BLaER1 treated with 17β-estradiol and CSF1 and Interleukin-3, amounts not matched to agents 10 nM and 100 nM (cell line): ENCODE measurements at regions not wholly inside any gene's neighbourhood (a gene's known extent, or its start where the extent isn't known, plus 50 kb on each side); places are given as distances from the start of the nearest gene placed in this dataset.

Source experiments
- H3K27ac ChIP-seq, 11 experiments: shearing (Covaris generic); formaldehyde crosslinking; 2 replicates each; pipeline ENCODE4 v1.8.1; 2022
- H3K27me3 ChIP-seq, 11 experiments: shearing (Covaris generic); formaldehyde crosslinking; 2 replicates each; pipeline ENCODE4 v1.8.1; 2022
- H3K36me3 ChIP-seq, 11 experiments: shearing (Covaris generic); formaldehyde crosslinking; 2 replicates each; pipeline ENCODE4 v1.8.1; 2022
- H3K4me1 ChIP-seq, 10 experiments: shearing (Covaris generic); formaldehyde crosslinking; 2 replicates each; pipeline ENCODE4 v1.8.1; 2022
- H3K4me2 ChIP-seq, 11 experiments: shearing (Covaris generic); formaldehyde crosslinking; 2 replicates each; pipeline ENCODE4 v1.8.1; 2022
- H3K4me3 ChIP-seq, 10 experiments: shearing (Covaris generic); formaldehyde crosslinking; 2 replicates each; pipeline ENCODE4 v1.8.1; 2022
- H3K9ac ChIP-seq, 11 experiments: shearing (Covaris generic); formaldehyde crosslinking; 2 replicates each; pipeline ENCODE4 v1.8.1; 2022
- H3K9me3 ChIP-seq, 11 experiments: shearing (Covaris generic); formaldehyde crosslinking; replicated peaks in 1 of 11; 2 replicates each; pipeline ENCODE4 v1.8.1; 2022
- H4K20me1 ChIP-seq, 11 experiments: shearing (Covaris generic); formaldehyde crosslinking; 2 replicates each; pipeline ENCODE4 v1.8.1; 2022
- Cebpa-rat ChIP-seq, 11 experiments: shearing (Covaris generic); IDR thresholded peaks; 2 replicates each; pipeline ENCODE4 v1.8.1; 2022

GRCh38 chr18:7390731-7391492 lies 160.0 kb downstream of the LRRC30 start:
- Histone ChIP-seq H3K36me3 (no peaks in the 10 kb centered on the region), H3K27ac (no peak overlapping the region), H3K9ac (no peak overlapping the region), H3K4me1 (no peaks in the 10 kb centered on the region), H3K27me3 (no peaks in the 10 kb centered on the region), H3K9me3 (no peaks in the 10 kb centered on the region), H3K4me2 (no peak overlapping the region), H3K4me3 (no peak overlapping the region), H4K20me1 (no peaks in the 10 kb centered on the region)
- TF ChIP-seq Cebpa-rat (IDR thresholded peaks at IDR 0.05), result no peak

GRCh38 chr18:7393080-7393479 lies 162.2 kb downstream of the LRRC30 start:
- Histone ChIP-seq H3K4me1 (no peaks in the 10 kb centered on the region), H3K9me3 (no peaks in the 10 kb centered on the region), H3K27me3 (no peaks in the 10 kb centered on the region), H3K4me3 (no peak overlapping the region), H3K4me2 (no peak overlapping the region), H4K20me1 (no peaks in the 10 kb centered on the region), H3K9ac (no peak overlapping the region), H3K36me3 (no peaks in the 10 kb centered on the region), H3K27ac (no peak overlapping the region)
- no peak for TF ChIP-seq Cebpa-rat (IDR thresholded peaks at IDR 0.05)

- no peak overlapping the region for H3K4me3 ChIP-seq
- H3K4me2 ChIP-seq, result no peak overlapping the region
- no peaks in the 10 kb centered on the region for H3K36me3 ChIP-seq
- no peaks in the 10 kb centered on the region for H3K4me1 ChIP-seq
- no peak for TF ChIP-seq Cebpa-rat (IDR thresholded peaks at IDR 0.05)
- H4K20me1 ChIP-seq, result no peaks in the 10 kb centered on the region
- no peak overlapping the region for H3K9ac ChIP-seq
- H3K27ac ChIP-seq, result no peak overlapping the region
- H3K9me3 ChIP-seq, result no peaks in the 10 kb centered on the region
- no peaks in the 10 kb centered on the region for H3K27me3 ChIP-seq
Observed at GRCh38 chr18:7394050-7394659, 163.3 kb downstream of the LRRC30 start.

- Histone ChIP-seq H4K20me1 (no peaks in the 10 kb centered on the region), H3K9me3 (no peaks in the 10 kb centered on the region), H3K4me3 (no peak overlapping the region), H3K36me3 (no peaks in the 10 kb centered on the region), H3K9ac (no peak overlapping the region), H3K27ac (no peak overlapping the region), H3K27me3 (no peaks in the 10 kb centered on the region), H3K4me1 (no peaks in the 10 kb centered on the region), H3K4me2 (no peak overlapping the region)
- no peak for TF ChIP-seq Cebpa-rat (IDR thresholded peaks at IDR 0.05)
Observed at GRCh38 chr18:7395566-7395965, 164.7 kb downstream of the LRRC30 start.

- peaks cover 0 to 17% (median 14%) of the 10 kb centered on the region in 10 experiments; a peak in 15 of 20 replicates for H3K4me1 ChIP-seq
- H3K27me3 ChIP-seq, result no peaks in the 10 kb centered on the region
- no peak overlapping the region for H3K4me3 ChIP-seq
- no peak for TF ChIP-seq Cebpa-rat (IDR thresholded peaks at IDR 0.05)
- no peaks in the 10 kb centered on the region for H3K36me3 ChIP-seq
- no peak overlapping the region for H3K27ac ChIP-seq
- H3K4me2 ChIP-seq, result no peak overlapping the region
- no peaks in the 10 kb centered on the region for H3K9me3 ChIP-seq
- no peaks in the 10 kb centered on the region for H4K20me1 ChIP-seq
- no peak overlapping the region for H3K9ac ChIP-seq
Observed at GRCh38 chr18:7413906-7414305, 153.2 kb upstream of the PTPRM start.

GRCh38 chr18:7414459-7414858 lies 152.7 kb upstream of the PTPRM start:
- H3K27ac ChIP-seq, result no peak overlapping the region
- H3K27me3 ChIP-seq, result no peaks in the 10 kb centered on the region
- H4K20me1 ChIP-seq, result no peaks in the 10 kb centered on the region
- TF ChIP-seq Cebpa-rat (IDR thresholded peaks at IDR 0.05), result no peak
- H3K4me3 ChIP-seq, result no peak overlapping the region
- H3K36me3 ChIP-seq, result no peaks in the 10 kb centered on the region
- no peaks in the 10 kb centered on the region for H3K9me3 ChIP-seq
- no peak overlapping the region for H3K9ac ChIP-seq
- peak overlapping the region in 6 of 11 experiments; percentile 62 to 73 (median 66); a peak in 7 of 22 replicates for H3K4me2 ChIP-seq
- peaks cover 0 to 17% (median 14%) of the 10 kb centered on the region in 10 experiments; a peak in 15 of 20 replicates for H3K4me1 ChIP-seq

DNA sequence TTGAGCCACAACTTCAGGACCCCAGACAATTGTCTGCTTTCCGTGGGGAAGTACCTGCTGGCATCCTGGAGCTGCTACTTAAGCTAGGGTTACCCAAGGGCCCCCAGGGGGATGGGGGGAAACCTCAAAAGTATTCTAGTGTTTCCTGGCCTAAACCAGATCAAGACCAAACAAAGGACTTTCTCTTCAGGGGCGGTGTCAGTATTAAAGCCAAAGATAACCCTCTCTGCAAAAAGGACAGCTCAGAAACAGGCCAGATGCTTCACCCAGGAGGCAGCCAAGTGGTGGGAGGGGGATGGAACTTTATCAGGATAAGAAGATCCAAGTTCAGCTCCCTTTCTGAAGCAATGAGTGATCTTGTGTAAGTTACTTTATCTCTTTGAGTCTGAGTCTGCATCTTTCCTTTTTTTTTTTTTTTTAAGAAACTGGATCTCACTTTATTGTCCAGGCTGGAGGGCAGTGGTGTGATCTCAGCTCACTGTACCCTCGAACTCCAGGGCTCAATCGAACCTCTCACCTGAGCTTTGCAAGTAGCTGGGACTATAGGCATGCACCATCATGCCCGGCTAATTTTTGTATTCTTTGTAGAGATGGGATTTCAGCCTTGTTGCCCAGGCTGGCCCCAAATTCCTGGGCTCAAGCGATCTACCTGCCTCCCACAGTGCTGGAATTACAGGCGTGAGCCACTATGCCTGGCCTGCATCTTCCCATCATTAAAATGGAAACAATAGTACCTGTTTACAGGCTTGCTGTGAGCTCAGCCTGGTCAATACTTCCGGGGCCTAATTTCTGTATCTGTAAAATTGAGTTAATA lies 151.8 kb upstream of the PTPRM start:
- Histone ChIP-seq H3K4me1 (peaks cover 0 to 17% (median 14%) of the 10 kb centered on the region in 10 experiments; a peak in 15 of 20 replicates), H3K36me3 (no peaks in the 10 kb centered on the region), H3K4me2 (peak overlapping the region in 9 of 11 experiments; percentile 44 to 73 (median 64); a peak in 18 of 22 replicates), H3K4me3 (no peak overlapping the region), H4K20me1 (no peaks in the 10 kb centered on the region), H3K27ac (no peak overlapping the region), H3K9me3 (no peaks in the 10 kb centered on the region), H3K27me3 (no peaks in the 10 kb centered on the region), H3K9ac (no peak overlapping the region)
- TF ChIP-seq Cebpa-rat (IDR thresholded peaks at IDR 0.05), result no peak

- H3K4me1 ChIP-seq, result peaks cover 0 to 17% (median 14%) of the 10 kb centered on the region in 10 experiments; a peak in 15 of 20 replicates
- no peaks in the 10 kb centered on the region for H4K20me1 ChIP-seq
- no peak overlapping the region for H3K9ac ChIP-seq
- no peaks in the 10 kb centered on the region for H3K27me3 ChIP-seq
- no peak overlapping the region for H3K4me3 ChIP-seq
- H3K9me3 ChIP-seq, result no peaks in the 10 kb centered on the region
- H3K36me3 ChIP-seq, result no peaks in the 10 kb centered on the region
- H3K4me2 ChIP-seq, result no peak overlapping the region
- TF ChIP-seq Cebpa-rat (IDR thresholded peaks at IDR 0.05), result no peak
- no peak overlapping the region for H3K27ac ChIP-seq
Observed at GRCh38 chr18:7417727-7418126, 149.4 kb upstream of the PTPRM start.

GRCh38 chr18:7429831-7430230 lies 137.3 kb upstream of the PTPRM start:
- Histone ChIP-seq H3K9me3 (peaks cover 0 to 5% (median 0%) of the 10 kb centered on the region in 11 experiments; a peak in 4 of 22 replicates), H3K9ac (no peak overlapping the region), H3K27ac (no peak overlapping the region), H4K20me1 (no peaks in the 10 kb centered on the region), H3K4me2 (no peak overlapping the region), H3K27me3 (no peaks in the 10 kb centered on the region), H3K36me3 (no peaks in the 10 kb centered on the region), H3K4me1 (peaks cover 0 to 9% (median 6%) of the 10 kb centered on the region in 10 experiments; a peak in 10 of 20 replicates), H3K4me3 (no peak overlapping the region)
- no peak for TF ChIP-seq Cebpa-rat (IDR thresholded peaks at IDR 0.05)
